Muscle of leg (tissue), 3 donors: ENCODE measurements at regions not wholly inside any gene's neighbourhood (a gene's known extent, or its start where the extent isn't known, plus 50 kb on each side); places are given as distances from the start of the nearest gene placed in this dataset.

Source experiments
- DNase-seq: peaks from one replicate; pipeline ENCODE4 v3.0.0; 2013
- H3K27ac ChIP-seq: one replicate; pipeline ENCODE4 v1.5.1; 2013; ENCODE audit warnings: mild to moderate bottlenecking, low read length, control low read depth
- H3K27me3 ChIP-seq: one replicate; pipeline ENCODE4 v1.6.1; 2013; ENCODE audit warnings: low read length; ENCODE audit not compliant: control insufficient read depth, insufficient read depth
- H3K36me3 ChIP-seq: one replicate; pipeline ENCODE4 v1.6.1; 2013; ENCODE audit warnings: low read length; ENCODE audit not compliant: control insufficient read depth, insufficient read depth
- H3K4me1 ChIP-seq: one replicate; pipeline ENCODE4 v1.6.1; 2013; ENCODE audit warnings: low read length; ENCODE audit not compliant: control insufficient read depth, insufficient read depth
- H3K4me3 ChIP-seq: one replicate; pipeline ENCODE4 v1.5.1; 2013; ENCODE audit warnings: low read length, control low read depth
- H3K9me3 ChIP-seq: replicated peaks from 2 replicates; pipeline ENCODE4 v1.6.1; 2013; ENCODE audit warnings: low read depth, low read length; ENCODE audit not compliant: control insufficient read depth
- WGBS: methylation state at CpG from one replicate; pipeline ENCODE4 v1.1.5; 2013; ENCODE audit warnings: missing lambda C conversion rate; ENCODE audit not compliant: insufficient coverage; 5-methylcytosine and 5-hydroxymethylcytosine counted together

- Histone ChIP-seq H3K4me3 (no peak overlapping the region), H3K27ac (no peak overlapping the region), H3K36me3 (no peaks in the 10 kb centered on the region), H3K4me1 (no peaks in the 10 kb centered on the region), H3K27me3 (no peaks in the 10 kb centered on the region), H3K9me3 (no peaks in the 10 kb centered on the region)
- no peak for DNase-seq
- WGBS, result 58% methylated on average over 2 of the region's 3 CpGs
Measured at GRCh38 chr7:98565103-98565502, 52.0 kb upstream of the NPTX2 start.

- H3K27me3 ChIP-seq, result peaks cover 2% of the 10 kb centered on the region
- H3K4me1 ChIP-seq, result no peaks in the 10 kb centered on the region
- no peaks in the 10 kb centered on the region for H3K36me3 ChIP-seq
- H3K9me3 ChIP-seq, result no peaks in the 10 kb centered on the region
- 53% methylated on average over 3 of the region's 5 CpGs for WGBS
- DNase-seq, result no peak
- H3K27ac ChIP-seq, result no peak overlapping the region
- no peak overlapping the region for H3K4me3 ChIP-seq
Measured at GRCh38 chr7:98562871-98563495, 54.1 kb upstream of the NPTX2 start.

DNA sequence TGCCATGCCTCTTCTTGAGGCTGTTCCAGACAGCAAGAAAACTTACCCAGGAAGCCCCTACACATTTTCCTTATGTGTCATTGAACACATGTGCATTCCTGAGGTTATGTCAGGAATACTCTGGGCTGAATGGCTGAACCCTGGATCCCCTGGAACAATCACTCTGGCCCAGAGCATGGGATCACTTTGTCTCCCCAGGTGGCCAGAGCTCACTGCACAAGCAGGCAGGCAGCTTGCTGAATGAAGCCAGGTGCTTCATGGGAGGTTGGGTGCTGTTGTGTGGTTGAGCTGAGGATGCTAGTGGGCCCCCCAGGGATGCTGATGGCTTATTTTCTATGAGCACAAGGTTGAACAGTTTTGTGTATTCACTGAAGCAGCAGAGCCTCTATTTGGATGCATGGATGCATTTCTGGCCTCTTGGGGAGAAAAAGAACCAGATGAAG is 54.7 kb upstream of the NPTX2 start:
- no peaks in the 10 kb centered on the region for H3K9me3 ChIP-seq
- H3K36me3 ChIP-seq, result no peaks in the 10 kb centered on the region
- peaks cover 2% of the 10 kb centered on the region for H3K27me3 ChIP-seq
- H3K4me3 ChIP-seq, result no peak overlapping the region
- DNase-seq, result no peak
- no peak overlapping the region for H3K27ac ChIP-seq
- H3K4me1 ChIP-seq, result no peaks in the 10 kb centered on the region

DNA sequence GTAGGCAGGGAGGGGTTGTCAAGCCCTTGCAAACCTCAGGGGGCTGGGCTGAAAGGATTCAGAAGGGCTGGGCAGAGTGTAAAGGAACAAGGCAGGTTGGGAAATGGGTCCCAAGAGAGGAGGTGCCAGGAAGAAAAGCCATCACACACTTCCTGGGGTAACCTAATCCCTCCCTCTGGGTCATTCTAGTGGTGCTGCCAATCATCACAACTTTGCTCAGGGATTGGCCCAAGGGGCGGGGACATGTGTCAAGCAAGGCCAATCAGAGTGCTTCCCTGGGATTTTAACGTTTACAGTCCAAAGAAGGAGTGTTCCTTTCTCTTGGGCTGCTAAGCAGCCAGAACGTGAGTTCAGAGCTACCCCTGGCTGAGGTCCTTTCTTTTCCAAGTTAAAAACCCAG is 57.1 kb upstream of the NPTX2 start:
- no peaks in the 10 kb centered on the region for H3K9me3 ChIP-seq
- no peak overlapping the region for H3K4me3 ChIP-seq
- H3K4me1 ChIP-seq, result peaks cover 12% of the 10 kb centered on the region
- DNase-seq, result no peak
- H3K27me3 ChIP-seq, result peaks cover 2% of the 10 kb centered on the region
- WGBS, result 52% methylated on average over 3 of the region's 3 CpGs
- no peak overlapping the region for H3K27ac ChIP-seq
- H3K36me3 ChIP-seq, result no peaks in the 10 kb centered on the region

- Histone ChIP-seq H3K27ac (no peak overlapping the region), H3K4me1 (peaks cover 14% of the 10 kb centered on the region), H3K4me3 (no peak overlapping the region), H3K27me3 (peaks cover 2% of the 10 kb centered on the region), H3K9me3 (no peaks in the 10 kb centered on the region), H3K36me3 (no peaks in the 10 kb centered on the region)
- whole genome bisulfite sequencing, result 85% methylated on average over 2 of the region's 3 CpGs
- DNase-seq, result no peak
Measured at GRCh38 chr7:98559219-98559618, 57.9 kb upstream of the NPTX2 start.

DNA sequence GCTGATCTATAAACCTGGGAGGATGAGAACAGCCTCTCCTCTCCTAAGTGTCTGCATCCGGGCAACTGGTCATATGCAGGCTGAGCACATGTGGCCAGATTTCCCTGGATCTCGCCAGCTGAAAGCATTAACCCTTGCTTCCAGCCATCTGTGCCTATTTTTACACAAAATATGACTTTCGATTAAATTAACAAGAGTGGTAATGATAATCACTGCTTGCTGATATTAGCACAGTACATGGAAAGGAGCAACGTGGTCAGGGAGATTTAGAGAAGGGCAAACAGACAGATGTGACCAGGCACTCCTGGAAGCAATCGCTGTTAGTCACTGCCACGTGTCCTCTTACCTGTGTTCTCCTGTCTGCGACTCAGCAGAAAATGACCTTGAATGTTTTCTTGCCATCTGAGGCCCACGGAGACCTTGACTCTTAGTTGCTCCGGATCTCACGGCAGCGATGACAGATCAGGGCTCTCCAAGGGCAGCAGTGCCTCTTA is 59.5 kb upstream of the NPTX2 start:
- H3K36me3 ChIP-seq, result no peaks in the 10 kb centered on the region
- H3K27ac ChIP-seq, result no peak overlapping the region
- H3K27me3 ChIP-seq, result peaks cover 2% of the 10 kb centered on the region
- H3K9me3 ChIP-seq, result peaks cover 3% of the 10 kb centered on the region
- no peak for DNase-seq
- no peak overlapping the region for H3K4me3 ChIP-seq
- WGBS, result 44% methylated on average over 6 of the region's 11 CpGs
- peaks cover 22% of the 10 kb centered on the region for H3K4me1 ChIP-seq

GRCh38 chr7:98556288-98556687 is 60.8 kb upstream of the NPTX2 start:
- Histone ChIP-seq H3K36me3 (no peaks in the 10 kb centered on the region), H3K27ac (no peak overlapping the region), H3K9me3 (peaks cover 15% of the 10 kb centered on the region), H3K27me3 (peaks cover 2% of the 10 kb centered on the region), H3K4me1 (peaks cover 22% of the 10 kb centered on the region), H3K4me3 (no peak overlapping the region)
- peak; percentile 31 for DNase-seq
- WGBS, result 36% methylated on average over 11 of the region's 12 CpGs

- H3K27ac ChIP-seq, result no peak overlapping the region
- peaks cover 15% of the 10 kb centered on the region for H3K9me3 ChIP-seq
- no peak overlapping the region for H3K4me3 ChIP-seq
- DNase-seq, result no peak
- WGBS, result 100% methylated on average over 1 of the region's 3 CpGs
- H3K36me3 ChIP-seq, result no peaks in the 10 kb centered on the region
- H3K27me3 ChIP-seq, result peaks cover 2% of the 10 kb centered on the region
- peaks cover 22% of the 10 kb centered on the region for H3K4me1 ChIP-seq
Measured at GRCh38 chr7:98555403-98555802, 61.7 kb upstream of the NPTX2 start.

DNA sequence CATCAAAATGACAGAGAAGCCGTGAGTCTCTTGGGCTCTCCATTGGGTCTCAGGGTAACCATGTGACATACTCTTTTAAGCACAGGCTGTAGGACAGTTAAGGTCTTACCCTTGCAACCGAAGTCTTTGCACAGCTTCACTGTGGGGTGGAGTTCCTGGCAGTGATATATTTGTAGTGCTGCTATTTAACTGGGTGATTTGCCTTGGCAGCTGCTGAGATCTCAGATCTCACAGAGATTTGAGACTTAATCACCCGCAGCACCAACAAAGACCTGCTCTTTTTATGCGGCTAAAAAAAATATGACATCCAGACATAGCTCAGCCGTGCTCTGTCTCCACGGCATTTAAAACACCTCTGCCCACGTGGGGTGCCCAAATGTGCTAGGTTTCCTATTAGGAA is 63.4 kb upstream of the NPTX2 start:
- Histone ChIP-seq H3K27me3 (no peaks in the 10 kb centered on the region), H3K4me3 (no peak overlapping the region), H3K36me3 (no peaks in the 10 kb centered on the region), H3K4me1 (peaks cover 22% of the 10 kb centered on the region), H3K9me3 (peaks cover 15% of the 10 kb centered on the region), H3K27ac (peak overlapping the region; percentile 29)
- peak; percentile 46 for DNase-seq
- WGBS, result 45% methylated on average over 1 of the region's 7 CpGs

DNA sequence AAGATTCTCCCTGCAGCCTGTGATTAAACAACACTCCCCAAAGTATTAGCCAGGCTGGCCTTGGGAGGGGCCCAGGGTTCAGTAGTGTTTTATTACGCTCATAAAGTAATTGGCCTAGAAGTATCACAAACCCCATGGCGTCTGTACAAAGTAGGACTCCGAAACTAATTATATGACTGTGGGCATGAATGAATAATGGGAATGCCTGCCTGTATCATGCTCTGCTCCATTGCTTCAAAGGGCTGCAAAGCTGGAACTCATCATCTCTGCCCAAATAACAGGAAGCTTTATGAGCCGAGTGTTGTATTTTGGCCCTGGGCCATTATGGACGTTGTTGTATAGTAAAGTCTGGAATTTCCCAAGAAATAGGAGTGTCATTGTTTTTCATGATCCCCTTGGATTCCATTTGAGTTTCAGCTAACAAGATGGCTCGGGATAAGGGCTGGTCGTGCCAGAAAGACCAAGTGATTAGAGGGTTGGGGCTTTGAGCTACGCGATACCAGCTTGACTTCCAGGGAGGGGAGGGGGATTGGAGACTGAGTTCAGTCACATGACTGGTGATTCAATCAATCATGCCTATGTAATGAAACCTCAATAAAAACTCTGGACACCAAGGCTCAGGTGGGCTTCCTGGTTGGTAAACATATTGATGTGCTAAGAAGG is 65.3 kb upstream of the NPTX2 start:
- Histone ChIP-seq H3K4me1 (peaks cover 22% of the 10 kb centered on the region), H3K36me3 (no peaks in the 10 kb centered on the region), H3K27me3 (no peaks in the 10 kb centered on the region), H3K9me3 (peaks cover 15% of the 10 kb centered on the region), H3K27ac (no peak overlapping the region), H3K4me3 (no peak overlapping the region)
- 28% methylated on average over 3 of the region's 9 CpGs for WGBS
- peak; percentile 59 for DNase-seq
